IMR-90 (cell line): ENCODE measurements at regions not wholly inside any gene's neighbourhood (a gene's known extent, or its start where the extent isn't known, plus 50 kb on each side); places are given as distances from the start of the nearest gene placed in this dataset.

Experiments
- BHLHE40 ChIP-seq: fragments of 150-350 bp; IDR thresholded peaks from 2 replicates; pipeline ENCODE4 v1.6.1; 2016; ENCODE audit warnings: mild to moderate bottlenecking, low read depth, low read length
- CHD1 ChIP-seq: IDR thresholded peaks from 2 replicates; pipeline ENCODE4 v1.6.1; 2012; ENCODE audit warnings: low read depth, low read length, improper control_type of control experiment
- MXI1 ChIP-seq: IDR thresholded peaks from 2 replicates; pipeline ENCODE4 v1.6.1; 2012; ENCODE audit warnings: low read depth, mild to moderate bottlenecking, low read length, moderate library complexity, borderline replicate concordance
- POLR2A ChIP-seq: IDR thresholded peaks from 2 replicates; pipeline ENCODE4 v1.6.1; 2012; ENCODE audit warnings: mild to moderate bottlenecking, low read depth, low read length
- RAD21 ChIP-seq: IDR thresholded peaks from 2 replicates; pipeline ENCODE4 v1.6.1; 2012; ENCODE audit warnings: low read length, improper control_type of control experiment
- RCOR1 ChIP-seq: IDR thresholded peaks from 2 replicates; pipeline ENCODE4 v1.6.1; 2012; ENCODE audit warnings: mild to moderate bottlenecking, low read length, improper control_type of control experiment; ENCODE audit not compliant: insufficient replicate concordance
- RFX5 ChIP-seq: IDR thresholded peaks from 2 replicates; pipeline ENCODE4 v1.8.0; 2012; ENCODE audit warnings: low read depth, mild to moderate bottlenecking, low read length, moderate library complexity
- SMC3 ChIP-seq: fragments of 150-350 bp; IDR thresholded peaks from 2 replicates; pipeline ENCODE4 v1.6.1; 2016; ENCODE audit warnings: low read depth, mild to moderate bottlenecking, antibody characterized with exemption, low read length, moderate library complexity
- TF ChIP-seq, protein P1 (sequence below): fragments of 150-350 bp; IDR thresholded peaks from 2 replicates; pipeline ENCODE4 v1.6.1; 2017; ENCODE audit warnings: mild to moderate bottlenecking, antibody characterized with exemption, low read length, low read depth
- TF ChIP-seq, protein P2 (sequence below): conservative IDR thresholded peaks from 2 replicates; pipeline ENCODE4 v1.5.1; 2012; ENCODE audit warnings: mild to moderate bottlenecking, low read depth, low read length, improper control_type of control experiment
- TF ChIP-seq, protein P3 (sequence below): fragments of 150-350 bp; IDR thresholded peaks from 2 replicates; pipeline ENCODE4 v1.6.1; 2016; ENCODE audit warnings: low read depth, mild to moderate bottlenecking, low read length, moderate library complexity, borderline replicate concordance

- TF ChIP-seq MXI1: no peak
- TF ChIP-seq, protein P1, sequence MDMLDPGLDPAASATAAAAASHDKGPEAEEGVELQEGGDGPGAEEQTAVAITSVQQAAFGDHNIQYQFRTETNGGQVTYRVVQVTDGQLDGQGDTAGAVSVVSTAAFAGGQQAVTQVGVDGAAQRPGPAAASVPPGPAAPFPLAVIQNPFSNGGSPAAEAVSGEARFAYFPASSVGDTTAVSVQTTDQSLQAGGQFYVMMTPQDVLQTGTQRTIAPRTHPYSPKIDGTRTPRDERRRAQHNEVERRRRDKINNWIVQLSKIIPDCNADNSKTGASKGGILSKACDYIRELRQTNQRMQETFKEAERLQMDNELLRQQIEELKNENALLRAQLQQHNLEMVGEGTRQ: no peak
- TF ChIP-seq POLR2A: no peak
- TF ChIP-seq SMC3: no peak
- TF ChIP-seq BHLHE40: no peak
- no peak for TF ChIP-seq CHD1
- no peak for TF ChIP-seq RFX5
- TF ChIP-seq, protein P2, sequence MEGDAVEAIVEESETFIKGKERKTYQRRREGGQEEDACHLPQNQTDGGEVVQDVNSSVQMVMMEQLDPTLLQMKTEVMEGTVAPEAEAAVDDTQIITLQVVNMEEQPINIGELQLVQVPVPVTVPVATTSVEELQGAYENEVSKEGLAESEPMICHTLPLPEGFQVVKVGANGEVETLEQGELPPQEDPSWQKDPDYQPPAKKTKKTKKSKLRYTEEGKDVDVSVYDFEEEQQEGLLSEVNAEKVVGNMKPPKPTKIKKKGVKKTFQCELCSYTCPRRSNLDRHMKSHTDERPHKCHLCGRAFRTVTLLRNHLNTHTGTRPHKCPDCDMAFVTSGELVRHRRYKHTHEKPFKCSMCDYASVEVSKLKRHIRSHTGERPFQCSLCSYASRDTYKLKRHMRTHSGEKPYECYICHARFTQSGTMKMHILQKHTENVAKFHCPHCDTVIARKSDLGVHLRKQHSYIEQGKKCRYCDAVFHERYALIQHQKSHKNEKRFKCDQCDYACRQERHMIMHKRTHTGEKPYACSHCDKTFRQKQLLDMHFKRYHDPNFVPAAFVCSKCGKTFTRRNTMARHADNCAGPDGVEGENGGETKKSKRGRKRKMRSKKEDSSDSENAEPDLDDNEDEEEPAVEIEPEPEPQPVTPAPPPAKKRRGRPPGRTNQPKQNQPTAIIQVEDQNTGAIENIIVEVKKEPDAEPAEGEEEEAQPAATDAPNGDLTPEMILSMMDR: no peak
- TF ChIP-seq RAD21: no peak
- TF ChIP-seq, protein P3, sequence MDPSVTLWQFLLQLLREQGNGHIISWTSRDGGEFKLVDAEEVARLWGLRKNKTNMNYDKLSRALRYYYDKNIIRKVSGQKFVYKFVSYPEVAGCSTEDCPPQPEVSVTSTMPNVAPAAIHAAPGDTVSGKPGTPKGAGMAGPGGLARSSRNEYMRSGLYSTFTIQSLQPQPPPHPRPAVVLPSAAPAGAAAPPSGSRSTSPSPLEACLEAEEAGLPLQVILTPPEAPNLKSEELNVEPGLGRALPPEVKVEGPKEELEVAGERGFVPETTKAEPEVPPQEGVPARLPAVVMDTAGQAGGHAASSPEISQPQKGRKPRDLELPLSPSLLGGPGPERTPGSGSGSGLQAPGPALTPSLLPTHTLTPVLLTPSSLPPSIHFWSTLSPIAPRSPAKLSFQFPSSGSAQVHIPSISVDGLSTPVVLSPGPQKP: no peak
- no peak for TF ChIP-seq RCOR1
These were observed 496.2 kb upstream of the ADAMTS16 start for GRCh38 chr5:4643960-4644359.
